Suprapubic skin (tissue), 4 donors: ENCODE measurements at regions not wholly inside any gene's neighbourhood (a gene's known extent, or its start where the extent isn't known, plus 50 kb on each side); places are given as distances from the start of the nearest gene placed in this dataset.
"Not testable (repeated sequence)": the region's sequence is repeated elsewhere in the genome, so short reads cannot be mapped to it uniquely, and the experiment has no call there.

Experiments used
- DNase-seq, 2 donors: peaks; one replicate each; pipeline ENCODE4 v3.0.0-alpha.2; 2019; ENCODE audit warnings: low spot score in 2 of 2
- H3K27ac ChIP-seq: fragments of 200-600 bp; sonication (generic); one replicate; pipeline ENCODE4 v1.5.1; 2019
- H3K27me3 ChIP-seq: fragments of 200-600 bp; sonication (generic); one replicate; pipeline ENCODE4 v1.5.1; 2019
- H3K36me3 ChIP-seq: fragments of 200-600 bp; sonication (generic); one replicate; pipeline ENCODE4 v1.5.1; 2019
- H3K4me1 ChIP-seq: fragments of 200-600 bp; sonication (generic); one replicate; pipeline ENCODE4 v1.5.1; 2019
- H3K4me3 ChIP-seq: fragments of 200-600 bp; sonication (generic); one replicate; pipeline ENCODE4 v1.5.1; 2019; ENCODE audit warnings: mild to moderate bottlenecking
- H3K9me3 ChIP-seq: fragments of 200-600 bp; sonication (generic); one replicate; pipeline ENCODE4 v1.5.1; 2019
- CTCF ChIP-seq, 2 donors: fragments of 200-600 bp in 1 of 2; fragments of 450-650 bp in 1 of 2; sonication (generic) in 1 of 2; IDR thresholded peaks; one replicate each; pipeline ENCODE4 v1.5.1; 2016 to 2019; ENCODE audit warnings: antibody characterized with exemption in 2 of 2, mild to moderate bottlenecking in 1 of 2, moderate library complexity in 1 of 2
- EP300 ChIP-seq: sonication (generic); formaldehyde crosslinking; IDR thresholded peaks from one replicate; pipeline ENCODE4 v1.6.1; 2017; ENCODE audit warnings: antibody characterized with exemption
- POLR2A ChIP-seq, 2 donors: fragments of 450-650 bp; IDR thresholded peaks; one replicate each; pipeline ENCODE4 v1.6.1; 2017; ENCODE audit warnings: antibody characterized with exemption in 2 of 2, mild to moderate bottlenecking in 2 of 2, moderate library complexity in 2 of 2
- POLR2AphosphoS5 ChIP-seq, 3 donors: sonication (generic); formaldehyde crosslinking; IDR thresholded peaks; one replicate each; pipeline ENCODE4 v1.6.1; 2017; ENCODE audit warnings: antibody characterized with exemption in 3 of 3
- WGBS: methylation state at CpG from one replicate; pipeline ENCODE4 v1.1.5; 2018; 5-methylcytosine and 5-hydroxymethylcytosine counted together

- WGBS: 81% methylated on average over 12 of the region's 12 CpGs
- Histone ChIP-seq H3K4me3 (no peak overlapping the region), H3K4me1 (no peaks in the 10 kb centered on the region), H3K9me3 (no peaks in the 10 kb centered on the region), H3K27me3 (no peaks in the 10 kb centered on the region), H3K27ac (no peak overlapping the region), H3K36me3 (no peaks in the 10 kb centered on the region)
- TF ChIP-seq POLR2AphosphoS5 (IDR thresholded peaks at IDR 0.05): no peak
- no peak for TF ChIP-seq CTCF (IDR thresholded peaks at IDR 0.05)
- no peak for TF ChIP-seq EP300
- no peak for TF ChIP-seq POLR2A (IDR thresholded peaks at IDR 0.05)
- no peak for DNase-seq
These were observed 193.4 kb upstream of the WWC1 start for GRCh38 chr5:168097876-168098653.

- Histone ChIP-seq H3K27ac (no peak overlapping the region), H3K9me3 (no peaks in the 10 kb centered on the region), H3K4me3 (no peak overlapping the region), H3K4me1 (no peaks in the 10 kb centered on the region), H3K27me3 (no peaks in the 10 kb centered on the region), H3K36me3 (no peaks in the 10 kb centered on the region)
- no peak for DNase-seq
- 88% methylated on average over 8 of the region's 8 CpGs for WGBS
- TF ChIP-seq POLR2AphosphoS5 (IDR thresholded peaks at IDR 0.05) (no peak), POLR2A (IDR thresholded peaks at IDR 0.05) (no peak), CTCF (IDR thresholded peaks at IDR 0.05) (no peak), EP300 (no peak)
These were observed 190.1 kb upstream of the WWC1 start for GRCh38 chr5:168101352-168101751.

- not testable (repeated sequence) for H3K27me3 ChIP-seq, H3K36me3 ChIP-seq, DNase-seq, H3K4me1 ChIP-seq, H3K4me3 ChIP-seq, H3K9me3 ChIP-seq, H3K27ac ChIP-seq
- 90% methylated on average over 6 of the region's 6 CpGs for WGBS
These were observed 188.4 kb upstream of the WWC1 start for GRCh38 chr5:168103018-168103417.

DNA sequence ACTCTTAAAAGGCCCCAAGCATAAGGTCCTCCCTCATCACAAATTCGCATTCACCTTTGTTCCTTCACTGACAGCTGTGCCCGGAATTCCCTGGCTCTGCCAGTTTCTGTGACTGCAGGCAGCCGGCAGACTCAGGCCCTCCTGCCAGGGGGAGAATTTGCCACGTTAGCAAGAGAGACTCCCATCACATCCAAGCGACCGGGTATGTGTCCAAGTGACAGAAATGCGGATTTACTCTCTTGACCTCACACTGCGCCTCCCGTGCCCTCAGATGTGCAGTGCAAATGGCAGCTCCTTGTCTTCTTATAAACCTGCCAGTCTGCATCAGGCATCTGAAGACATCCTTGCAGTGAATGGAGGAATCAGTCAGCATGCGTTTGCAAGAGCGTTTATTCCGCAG, 187.1 kb upstream of the WWC1 start:
- WGBS: 89% methylated on average over 12 of the region's 12 CpGs
- Histone ChIP-seq H3K9me3 (no peaks in the 10 kb centered on the region), H3K4me3 (no peak overlapping the region), H3K27ac (no peak overlapping the region), H3K27me3 (no peaks in the 10 kb centered on the region), H3K4me1 (no peaks in the 10 kb centered on the region), H3K36me3 (no peaks in the 10 kb centered on the region)
- TF ChIP-seq CTCF (IDR thresholded peaks at IDR 0.05): no peak
- TF ChIP-seq EP300: no peak
- TF ChIP-seq POLR2AphosphoS5 (IDR thresholded peaks at IDR 0.05): no peak
- no peak for TF ChIP-seq POLR2A (IDR thresholded peaks at IDR 0.05)
- DNase-seq: no peak

GRCh38 chr5:168104811-168105481, 186.5 kb upstream of the WWC1 start:
- no peak for DNase-seq
- Histone ChIP-seq H3K4me1 (no peaks in the 10 kb centered on the region), H3K27ac (no peak overlapping the region), H3K36me3 (no peaks in the 10 kb centered on the region), H3K27me3 (no peaks in the 10 kb centered on the region), H3K9me3 (no peaks in the 10 kb centered on the region), H3K4me3 (no peak overlapping the region)
- 81% methylated on average over 7 of the region's 7 CpGs for WGBS
- TF ChIP-seq POLR2AphosphoS5 (IDR thresholded peaks at IDR 0.05): no peak
- TF ChIP-seq CTCF (IDR thresholded peaks at IDR 0.05): no peak
- no peak for TF ChIP-seq POLR2A (IDR thresholded peaks at IDR 0.05)
- no peak for TF ChIP-seq EP300
